CD4-positive, alpha-beta T cell (primary cell): ENCODE measurements at regions not wholly inside any gene's neighbourhood (a gene's known extent, or its start where the extent isn't known, plus 50 kb on each side); places are given as distances from the start of the nearest gene placed in this dataset.

ENCODE experiments used
- ATAC-seq: fragments of 200-7000 bp; cut with Tn5 transposase; one replicate; pipeline ENCODE4 v1.10.0; 2022; ENCODE audit warnings: mild to moderate bottlenecking; ENCODE audit not compliant: poor library complexity
- CTCF ChIA-PET: fragments of 350-600 bp; sonication (Branson Sonifier 250); formaldehyde crosslinking; loops from one replicate; lab custom pipeline; 2021; ENCODE audit warnings: antibody characterized with exemption, inconsistent platforms; lab: Charles Lee
- POLR2A ChIA-PET: fragments of 350-600 bp; sonication (Branson Sonifier 250); formaldehyde crosslinking; loops from one replicate; lab custom pipeline; 2021; ENCODE audit warnings: antibody characterized with exemption, inconsistent platforms; lab: Charles Lee
- DNase-seq, 14 experiments: peaks; one replicate each; pipeline ENCODE4 v3.0.0-alpha.2; 2013 to 2020; ENCODE audit warnings: mixed read lengths in 2 of 14
- H3K27ac ChIP-seq, 2 donors: one replicate each; pipeline versions ENCODE4 v1.5.1 to v1.7.0; 2013; ENCODE audit warnings: low read length in 2 of 2, low read depth in 1 of 2, mild to moderate bottlenecking in 1 of 2
- H3K27me3 ChIP-seq, 2 experiments: 1 replicate in 1 of 2; 2 replicates in 1 of 2; pipeline versions ENCODE4 v1.6.1 to v1.7.0; 2013; ENCODE audit warnings: low read length in 2 of 2, control low read depth in 1 of 2, mild to moderate bottlenecking in 1 of 2, moderate library complexity in 1 of 2; ENCODE audit not compliant: insufficient read depth in 2 of 2, control insufficient read depth in 1 of 2
- H3K36me3 ChIP-seq: one replicate; pipeline ENCODE4 v1.6.1; 2013; ENCODE audit warnings: low read length, control low read depth; ENCODE audit not compliant: insufficient read depth
- H3K4me1 ChIP-seq: one replicate; pipeline ENCODE4 v1.6.1; 2013; ENCODE audit warnings: low read length, control low read depth; ENCODE audit not compliant: insufficient read depth
- H3K4me3 ChIP-seq: one replicate; pipeline ENCODE4 v1.5.1; 2013; ENCODE audit warnings: mild to moderate bottlenecking, low read length, moderate library complexity
- H3K9me3 ChIP-seq, 2 experiments: 1 replicate in 1 of 2; 2 replicates in 1 of 2; pipeline versions ENCODE4 v1.6.1 to v1.7.0; 2013; ENCODE audit warnings: low read length in 2 of 2, mild to moderate bottlenecking in 2 of 2, control low read depth in 1 of 2, moderate library complexity in 1 of 2; ENCODE audit not compliant: control insufficient read depth in 1 of 2, insufficient read depth in 1 of 2
- H3K27ac Mint-ChIP-seq: one replicate; pipeline ENCODE4 v1.8.0; 2020; ENCODE audit warnings: mixed read lengths
- H3K27me3 Mint-ChIP-seq: one replicate; pipeline ENCODE4 v1.8.0; 2021; ENCODE audit warnings: mixed read lengths
- H3K36me3 Mint-ChIP-seq: one replicate; pipeline ENCODE4 v1.8.0; 2021; ENCODE audit warnings: low read depth, mixed read lengths
- H3K4me1 Mint-ChIP-seq: one replicate; pipeline ENCODE4 v1.8.0; 2021; ENCODE audit warnings: low read depth, mixed read lengths
- H3K4me3 Mint-ChIP-seq: one replicate; pipeline ENCODE4 v1.8.0; 2020; ENCODE audit warnings: mild to moderate bottlenecking, mixed read lengths
- H3K9me3 Mint-ChIP-seq: one replicate; pipeline ENCODE4 v1.8.0; 2020; ENCODE audit warnings: mixed read lengths
- CTCF ChIP-seq: fragments of 200-600 bp; IDR thresholded peaks from one replicate; pipeline ENCODE4 v1.8.0; 2022; ENCODE audit warnings: antibody characterized with exemption, mild to moderate bottlenecking
- intact Hi-C, 2 experiments: fragments of 100-400 bp; cut with DNase I in 1 of 2; cut with micrococcal nuclease in 1 of 2; formaldehyde crosslinking; loops; one replicate each; pipeline versions ENCODE4 v1.15.1 to v1.9.0; 2023 to 2025; cut with DNase I, micrococcal nuclease

- Mint-ChIP-seq H3K4me3 (no peak overlapping the region), H3K36me3 (no peaks in the 10 kb centered on the region), H3K27me3 (no peaks in the 10 kb centered on the region), H3K27ac (no peak overlapping the region), H3K9me3 (no peaks in the 10 kb centered on the region), H3K4me1 (no peaks in the 10 kb centered on the region)
- ATAC-seq (no peak), DNase-seq (no peak)
- Histone ChIP-seq H3K27ac (no peak overlapping the region), H3K4me3 (no peak overlapping the region), H3K36me3 (no peaks in the 10 kb centered on the region), H3K9me3 (no peaks in the 10 kb centered on the region), H3K27me3 (no peaks in the 10 kb centered on the region), H3K4me1 (no peaks in the 10 kb centered on the region)
- POLR2A ChIA-PET, result no interaction called here
- intact Hi-C loops, result no loop called here
- CTCF ChIA-PET, result no interaction called here
- no peak for TF ChIP-seq CTCF
These were observed 210.6 kb downstream of the DACT1 start for GRCh38 chr14:58848365-58848764.

DNA sequence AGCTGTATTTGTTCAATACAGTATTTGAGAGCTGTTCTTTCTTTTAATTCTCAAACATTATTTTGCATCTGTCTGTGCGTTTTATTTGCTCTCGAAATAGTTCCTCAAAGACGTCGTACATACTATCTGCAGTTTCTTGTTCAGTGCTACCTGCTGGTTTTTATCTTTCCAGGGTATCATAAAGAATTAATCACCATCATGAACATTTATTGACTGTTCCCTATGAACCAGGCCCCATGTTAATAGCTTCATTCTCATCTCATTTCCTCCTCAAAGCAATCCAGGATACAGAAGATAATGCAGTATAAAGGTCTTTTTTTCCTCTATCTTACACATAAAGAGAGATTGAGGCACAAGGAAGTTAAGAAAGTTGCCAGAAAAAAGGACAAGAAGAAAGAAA is 211.8 kb downstream of the DACT1 start:
- H3K4me3 ChIP-seq, result no peak overlapping the region
- H3K9me3 ChIP-seq, result no peaks in the 10 kb centered on the region
- Mint-ChIP-seq H3K27me3 (no peaks in the 10 kb centered on the region), H3K4me1 (no peaks in the 10 kb centered on the region), H3K4me3 (no peak overlapping the region), H3K36me3 (no peaks in the 10 kb centered on the region), H3K27ac (no peak overlapping the region), H3K9me3 (no peaks in the 10 kb centered on the region)
- no peak overlapping the region for H3K27ac ChIP-seq
- no peak for ATAC-seq
- intact Hi-C loops, result no loop called here
- ChIA-PET CTCF (no interaction called here), POLR2A (no interaction called here)
- no peaks in the 10 kb centered on the region for H3K36me3 ChIP-seq
- DNase-seq, result no peak
- TF ChIP-seq CTCF, result no peak
- no peaks in the 10 kb centered on the region for H3K4me1 ChIP-seq
- H3K27me3 ChIP-seq, result no peaks in the 10 kb centered on the region

DNA sequence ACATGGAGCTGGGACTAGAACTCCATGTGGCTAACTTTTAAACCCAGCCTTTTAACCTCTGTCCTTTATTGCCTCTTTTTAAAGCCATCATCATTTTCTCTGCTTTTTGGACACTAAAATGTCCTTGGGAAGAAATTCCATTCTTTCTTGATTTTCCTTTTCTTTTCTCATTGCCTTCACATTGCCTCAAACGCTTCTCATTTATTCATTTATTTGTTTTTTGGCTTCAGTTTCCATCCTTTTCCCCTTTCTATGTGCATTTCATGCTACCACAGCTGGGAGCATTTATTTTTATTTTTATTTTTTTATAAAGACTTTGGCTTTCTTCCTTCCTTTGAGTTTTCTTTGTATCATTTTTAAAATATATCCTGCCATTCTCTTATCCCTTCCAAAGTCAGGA is 212.2 kb downstream of the DACT1 start:
- no peaks in the 10 kb centered on the region for H3K4me1 ChIP-seq
- H3K4me3 Mint-ChIP-seq, result no peak overlapping the region
- no peaks in the 10 kb centered on the region for H3K27me3 ChIP-seq
- H3K9me3 Mint-ChIP-seq, result no peaks in the 10 kb centered on the region
- ATAC-seq, result no peak
- H3K36me3 Mint-ChIP-seq, result no peaks in the 10 kb centered on the region
- no peaks in the 10 kb centered on the region for H3K27me3 Mint-ChIP-seq
- no peak for TF ChIP-seq CTCF
- ChIA-PET POLR2A (no interaction called here), CTCF (no interaction called here)
- H3K4me3 ChIP-seq, result no peak overlapping the region
- no peaks in the 10 kb centered on the region for H3K36me3 ChIP-seq
- DNase-seq, result no peak
- no peak overlapping the region for H3K27ac ChIP-seq
- no peak overlapping the region for H3K27ac Mint-ChIP-seq
- H3K4me1 Mint-ChIP-seq, result no peaks in the 10 kb centered on the region
- intact Hi-C loops, result no loop called here
- no peaks in the 10 kb centered on the region for H3K9me3 ChIP-seq
